Erythroblast (primary cell): ENCODE measurements at regions not wholly inside any gene's neighbourhood (a gene's known extent, or its start where the extent isn't known, plus 50 kb on each side); places are given as distances from the start of the nearest gene placed in this dataset.

Experiments used
- GATA1 ChIP-seq: IDR thresholded peaks from 2 replicates; pipeline ENCODE4 v1.6.1; 2011; ENCODE audit warnings: low read depth, mild to moderate bottlenecking, control low read depth, low read length, moderate library complexity
- POLR2A ChIP-seq: IDR thresholded peaks from 2 replicates; pipeline ENCODE4 v1.6.1; 2011; ENCODE audit warnings: mild to moderate bottlenecking, low read length

- TF ChIP-seq POLR2A: no peak
- TF ChIP-seq GATA1: no peak
Observed at GRCh38 chr9:94181408-94182181, 77.5 kb upstream of the ZNF169 start.
